Esophagus muscularis mucosa (tissue), 3 donors: ENCODE measurements at regions not wholly inside any gene's neighbourhood (a gene's known extent, or its start where the extent isn't known, plus 50 kb on each side); places are given as distances from the start of the nearest gene placed in this dataset.

Experiments used
- EP300 ChIP-seq: sonication (generic); formaldehyde crosslinking; IDR thresholded peaks from one replicate; pipeline ENCODE4 v1.6.1; 2017; ENCODE audit warnings: antibody characterized with exemption
- TF ChIP-seq, protein P1 (sequence below), 3 experiments: fragments of 200-600 bp in 2 of 3; fragments of 450-650 bp in 1 of 3; sonication (generic) in 2 of 3; IDR thresholded peaks; one replicate each; pipeline ENCODE4 v1.5.1; 2017 to 2019; ENCODE audit warnings: antibody characterized with exemption in 3 of 3, mild to moderate bottlenecking in 2 of 3, moderate library complexity in 1 of 3

- TF ChIP-seq, protein P1, sequence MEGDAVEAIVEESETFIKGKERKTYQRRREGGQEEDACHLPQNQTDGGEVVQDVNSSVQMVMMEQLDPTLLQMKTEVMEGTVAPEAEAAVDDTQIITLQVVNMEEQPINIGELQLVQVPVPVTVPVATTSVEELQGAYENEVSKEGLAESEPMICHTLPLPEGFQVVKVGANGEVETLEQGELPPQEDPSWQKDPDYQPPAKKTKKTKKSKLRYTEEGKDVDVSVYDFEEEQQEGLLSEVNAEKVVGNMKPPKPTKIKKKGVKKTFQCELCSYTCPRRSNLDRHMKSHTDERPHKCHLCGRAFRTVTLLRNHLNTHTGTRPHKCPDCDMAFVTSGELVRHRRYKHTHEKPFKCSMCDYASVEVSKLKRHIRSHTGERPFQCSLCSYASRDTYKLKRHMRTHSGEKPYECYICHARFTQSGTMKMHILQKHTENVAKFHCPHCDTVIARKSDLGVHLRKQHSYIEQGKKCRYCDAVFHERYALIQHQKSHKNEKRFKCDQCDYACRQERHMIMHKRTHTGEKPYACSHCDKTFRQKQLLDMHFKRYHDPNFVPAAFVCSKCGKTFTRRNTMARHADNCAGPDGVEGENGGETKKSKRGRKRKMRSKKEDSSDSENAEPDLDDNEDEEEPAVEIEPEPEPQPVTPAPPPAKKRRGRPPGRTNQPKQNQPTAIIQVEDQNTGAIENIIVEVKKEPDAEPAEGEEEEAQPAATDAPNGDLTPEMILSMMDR (IDR thresholded peaks at IDR 0.05), result no peak
- TF ChIP-seq EP300, result no peak
Observed at GRCh38 chr4:136246876-136247275, 1285.4 kb downstream of the PCDH18 start.
